ENCODE measurements at regions not wholly inside any gene's neighbourhood (a gene's known extent, or its start where the extent isn't known, plus 50 kb on each side); places are given as distances from the start of the nearest gene placed in this dataset.

GRCh38 chr3:145767909-145768308 lies 393.1 kb downstream of the PLOD2 start:
- DNase-seq: no peak

- DNase-seq: no peak
Measured at GRCh38 chr3:145776782-145777408, 384.1 kb downstream of the PLOD2 start.

DNA sequence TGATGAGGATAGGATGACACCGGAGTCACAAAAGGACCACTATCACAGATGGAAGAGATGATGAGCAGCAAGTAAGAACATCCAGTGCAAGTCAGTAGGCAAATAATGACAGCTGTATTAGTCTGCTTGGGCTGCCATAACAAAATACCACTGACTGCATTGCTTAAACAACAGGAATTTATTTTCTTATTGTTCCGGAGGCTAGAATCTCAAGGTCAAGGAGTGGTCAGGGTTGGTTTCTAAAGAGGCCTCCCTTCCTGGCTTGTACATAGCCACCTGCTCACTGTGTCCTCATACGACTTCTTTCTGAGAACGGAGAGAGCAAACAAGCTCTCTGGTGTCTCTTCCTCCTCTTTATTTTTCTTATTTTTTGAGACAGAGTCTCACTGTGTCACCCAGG lies 380.7 kb downstream of the PLOD2 start:
- no peak for DNase-seq

- DNase-seq: no peak
Measured at GRCh38 chr3:145785668-145786067, 375.3 kb downstream of the PLOD2 start.

DNA sequence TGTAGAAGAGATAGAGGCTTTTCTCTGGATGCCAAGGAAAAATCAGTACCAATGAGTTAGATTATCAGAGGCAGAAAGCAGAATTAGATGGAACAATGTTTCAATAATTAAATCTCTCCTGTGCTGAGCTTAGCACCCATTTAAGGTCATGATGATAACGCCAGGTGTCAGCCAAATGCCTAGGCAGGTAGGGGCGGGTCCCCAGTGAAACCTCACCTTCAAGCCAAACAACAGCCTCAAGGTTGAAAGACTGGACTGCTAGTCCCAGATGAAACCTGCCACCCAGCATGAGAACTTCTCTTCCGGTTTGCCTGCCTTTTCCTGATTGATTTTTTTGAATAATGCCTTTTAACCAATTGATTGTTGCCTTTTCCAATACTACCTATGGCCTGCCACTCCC lies 363.0 kb downstream of the PLOD2 start:
- no peak for DNase-seq

DNA sequence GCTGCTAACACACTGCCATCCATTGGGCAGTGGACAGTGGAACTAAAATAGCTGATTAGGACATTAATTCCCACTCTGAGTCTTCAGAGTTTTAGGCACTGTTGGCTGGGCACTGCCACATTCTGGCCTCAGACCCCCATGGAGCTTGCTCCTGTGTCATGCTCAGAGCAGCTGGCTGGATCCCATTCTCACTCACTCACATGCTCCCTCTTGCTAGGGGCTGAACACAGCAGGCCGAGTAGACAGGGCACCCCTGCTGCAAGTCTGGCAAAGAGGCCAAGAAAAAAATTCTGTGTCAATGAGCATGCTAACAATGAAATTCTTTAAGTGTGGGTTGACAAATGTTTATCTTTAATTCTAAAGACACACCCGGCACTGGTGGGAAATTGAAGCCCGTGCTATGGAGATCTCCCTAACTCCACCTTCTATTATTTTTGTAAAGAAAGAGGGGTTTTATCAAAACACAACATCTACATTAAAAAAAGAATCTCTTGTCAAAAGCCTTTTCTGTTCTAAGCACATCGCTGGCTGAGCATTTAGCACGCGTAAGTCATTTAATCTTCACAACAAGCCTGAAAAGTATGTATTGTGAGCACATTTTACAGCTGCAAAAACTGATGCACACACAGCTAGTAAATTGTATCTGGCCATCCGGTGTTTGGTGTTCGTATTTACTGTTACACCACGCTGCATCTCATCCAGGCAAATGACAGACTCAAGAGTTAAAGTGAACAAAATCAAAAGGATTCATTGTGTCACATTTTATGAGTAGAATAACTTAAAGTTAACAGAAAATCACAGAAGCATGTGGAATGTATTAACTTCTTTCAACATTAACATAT lies 362.1 kb downstream of the PLOD2 start:
- DNase-seq: no peak

DNA sequence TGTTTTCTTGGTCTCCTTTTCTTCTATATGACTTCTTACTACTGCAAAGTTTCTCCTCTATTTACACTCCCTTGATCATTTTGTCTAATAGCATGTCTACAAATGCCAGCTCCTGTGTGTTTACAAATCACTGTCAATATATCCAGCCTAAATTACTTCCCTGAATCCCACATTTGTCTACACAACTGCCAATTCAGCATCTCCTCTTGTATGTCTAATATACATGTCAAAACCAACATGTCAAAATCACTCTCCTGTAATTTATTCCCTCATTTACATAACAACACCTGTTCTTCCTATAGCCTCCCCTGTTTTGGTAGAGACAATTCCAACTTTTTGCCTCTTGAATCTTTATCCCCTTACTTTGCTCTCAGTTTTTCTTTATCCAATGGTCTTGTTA lies 359.3 kb downstream of the PLOD2 start:
- DNase-seq: no peak

DNA sequence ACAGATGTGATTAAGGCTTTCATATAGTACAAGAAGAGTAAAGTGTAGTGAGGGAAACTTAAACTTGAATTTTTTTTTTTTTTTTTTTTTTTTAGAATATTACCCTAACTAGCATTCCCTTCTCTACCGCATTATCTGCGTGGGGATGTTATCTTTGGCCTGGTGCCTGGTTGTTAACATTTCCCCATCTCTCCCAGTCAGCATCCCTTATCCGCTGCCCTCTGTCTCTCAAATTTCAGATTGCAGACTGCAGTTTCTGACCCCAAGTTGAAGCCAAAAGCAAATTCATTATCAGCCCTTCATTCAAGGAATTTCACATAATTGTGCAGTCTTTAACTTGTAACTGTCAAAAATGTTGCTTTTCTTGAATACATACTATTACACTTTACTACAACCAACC lies 353.0 kb downstream of the PLOD2 start:
- no peak for DNase-seq

- no peak for DNase-seq
Measured at GRCh38 chr3:145812391-145812790, 348.6 kb downstream of the PLOD2 start.

DNA sequence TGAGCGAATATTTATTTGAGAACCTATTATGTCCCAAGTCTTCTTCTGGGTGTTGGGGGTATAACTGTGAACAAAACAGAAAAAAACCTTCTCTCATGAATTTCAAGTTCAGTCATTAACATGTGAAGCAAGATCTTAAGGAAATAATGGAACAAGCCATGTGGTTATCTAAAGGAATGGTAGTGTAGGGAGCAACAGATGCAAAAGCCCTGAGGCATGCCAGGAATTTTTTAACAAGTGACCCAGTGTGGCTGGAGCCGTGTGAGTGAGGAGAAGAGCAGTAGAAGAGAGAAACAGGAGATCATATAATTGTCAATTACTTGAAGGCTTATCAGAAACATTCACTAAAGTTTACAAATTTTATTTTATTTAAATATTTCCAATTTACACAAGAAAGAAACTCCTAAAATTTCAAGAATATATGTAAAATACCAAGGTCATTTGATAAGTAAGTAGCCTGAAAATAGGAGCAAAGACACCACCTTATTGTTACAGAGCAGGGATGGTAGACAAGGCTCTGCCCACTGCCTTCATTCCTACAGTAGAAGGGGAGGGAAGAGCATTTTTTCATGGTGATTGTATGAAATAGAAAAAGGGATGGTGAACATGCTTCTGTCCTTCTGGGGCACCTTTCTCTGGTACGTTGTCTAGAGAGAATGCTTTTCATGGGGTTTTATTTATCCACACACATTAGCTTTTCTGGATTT lies 345.1 kb downstream of the PLOD2 start:
- DNase-seq: no peak

GRCh38 chr3:145817870-145818483 lies 343.0 kb downstream of the PLOD2 start:
- no peak for DNase-seq

DNA sequence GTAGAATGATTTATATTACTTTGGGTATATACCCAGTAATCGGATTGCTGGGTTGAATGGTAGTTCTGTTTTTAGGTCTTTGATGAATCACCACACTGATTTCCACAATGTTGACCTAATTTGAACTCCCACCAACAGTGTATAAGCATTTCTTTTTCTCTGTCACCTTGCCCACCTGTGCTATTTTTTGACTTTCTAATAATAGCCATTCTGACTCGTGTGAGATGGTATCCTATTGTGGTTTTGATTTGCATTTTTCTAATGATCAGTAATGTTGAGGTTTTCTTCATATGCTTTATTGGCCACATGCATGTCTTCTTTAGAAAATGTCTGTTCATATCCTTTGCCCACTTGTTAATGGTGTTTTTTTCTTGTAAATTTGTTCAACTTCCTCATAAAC lies 340.8 kb downstream of the PLOD2 start:
- DNase-seq: no peak

GRCh38 chr3:145842294-145842902 lies 318.6 kb downstream of the PLOD2 start:
- no peak for DNase-seq

DNA sequence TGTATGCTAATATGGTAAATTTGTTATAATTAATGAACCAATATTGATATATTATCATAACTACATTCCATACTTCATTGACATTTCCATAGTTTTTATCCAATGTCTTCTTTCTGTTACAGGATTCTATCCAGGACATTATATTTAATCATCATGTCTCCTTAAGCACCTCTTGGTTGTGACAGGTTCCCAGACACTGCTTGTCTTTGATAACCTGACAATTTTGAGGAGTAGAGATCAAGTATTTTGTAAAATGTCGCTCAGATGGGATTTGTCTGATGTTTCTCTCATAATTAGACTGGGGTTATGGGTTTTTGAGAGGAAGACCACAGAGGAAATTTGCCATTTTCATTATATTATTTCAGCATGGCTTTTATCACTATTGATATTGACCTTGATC lies 317.4 kb downstream of the PLOD2 start:
- DNase-seq: no peak

- no peak for DNase-seq
Measured at GRCh38 chr3:145849115-145849514, 311.9 kb downstream of the PLOD2 start.

GRCh38 chr3:145854499-145854898 lies 306.5 kb downstream of the PLOD2 start:
- DNase-seq: no peak

DNA sequence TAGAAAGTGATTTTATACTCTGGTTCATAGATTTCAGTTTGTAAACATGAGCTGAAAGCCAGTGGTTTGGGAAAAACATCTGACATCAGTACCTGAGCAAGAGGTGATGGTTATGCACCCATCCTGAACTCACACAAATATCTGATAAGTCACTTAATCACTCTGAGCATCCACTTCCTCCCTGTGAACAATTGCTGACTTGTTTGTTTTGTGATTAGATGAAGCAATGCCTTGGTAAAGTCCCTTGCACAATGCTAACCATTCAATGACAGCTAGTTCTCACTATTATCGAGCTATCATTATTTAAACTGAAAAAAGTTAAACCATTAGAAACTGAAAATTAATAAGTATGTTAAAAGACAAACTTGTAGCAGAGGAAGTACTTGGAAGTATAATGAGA lies 303.0 kb downstream of the PLOD2 start:
- no peak for DNase-seq

DNA sequence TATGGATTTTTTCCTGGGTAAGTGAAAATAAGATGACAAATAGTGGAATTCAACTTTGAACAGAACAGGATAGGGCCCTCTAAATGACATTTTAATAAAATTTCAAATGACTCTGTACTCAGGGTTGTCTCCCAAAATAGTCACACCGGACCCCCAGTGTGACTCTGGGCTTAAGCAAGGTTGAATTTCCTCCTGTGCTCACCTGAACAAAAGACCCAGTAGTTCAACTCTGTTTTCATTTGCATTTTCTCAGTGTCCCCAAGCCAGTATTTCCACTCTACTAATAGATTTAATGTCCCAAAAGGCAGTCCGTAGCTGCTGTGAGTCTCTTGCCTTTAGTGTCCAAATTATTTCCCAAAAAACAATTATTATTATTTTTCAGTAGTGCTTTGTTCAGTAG lies 296.6 kb downstream of the PLOD2 start:
- no peak for DNase-seq

- no peak for DNase-seq
Measured at GRCh38 chr3:145865399-145866018, 295.5 kb downstream of the PLOD2 start.

GRCh38 chr3:145869958-145870357 lies 291.0 kb downstream of the PLOD2 start:
- DNase-seq: no peak

- no peak for DNase-seq
Measured at GRCh38 chr3:145882436-145882835, 278.5 kb downstream of the PLOD2 start.

DNA sequence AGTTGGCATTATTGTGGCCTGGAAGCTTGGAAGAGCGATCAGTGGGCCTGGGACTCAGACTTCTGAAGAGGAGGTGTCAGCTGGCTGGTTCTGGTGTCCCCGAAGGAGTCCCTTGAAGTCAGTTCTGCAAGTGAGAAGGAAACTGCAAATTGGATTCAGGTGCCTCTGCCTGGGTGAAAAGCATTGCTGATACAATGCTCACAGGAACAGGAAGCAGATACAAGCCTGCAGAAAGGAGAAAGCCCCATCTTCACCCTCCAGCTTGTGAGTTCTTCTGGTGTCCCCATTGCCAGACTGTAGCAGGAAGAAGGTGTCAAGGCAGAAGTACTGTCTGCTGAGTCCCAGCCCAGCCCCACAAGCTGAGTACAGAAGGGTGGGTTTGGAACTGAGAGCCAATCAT lies 271.3 kb downstream of the PLOD2 start:
- DNase-seq: no peak

- DNase-seq: no peak
Measured at GRCh38 chr3:145892869-145893268, 268.1 kb downstream of the PLOD2 start.
